ENCODE measurements at regions not wholly inside any gene's neighbourhood (a gene's known extent, or its start where the extent isn't known, plus 50 kb on each side); places are given as distances from the start of the nearest gene placed in this dataset.
"Not testable (repeated sequence)": the region's sequence is repeated elsewhere in the genome, so short reads cannot be mapped to it uniquely, and the experiment has no call there.

DNA sequence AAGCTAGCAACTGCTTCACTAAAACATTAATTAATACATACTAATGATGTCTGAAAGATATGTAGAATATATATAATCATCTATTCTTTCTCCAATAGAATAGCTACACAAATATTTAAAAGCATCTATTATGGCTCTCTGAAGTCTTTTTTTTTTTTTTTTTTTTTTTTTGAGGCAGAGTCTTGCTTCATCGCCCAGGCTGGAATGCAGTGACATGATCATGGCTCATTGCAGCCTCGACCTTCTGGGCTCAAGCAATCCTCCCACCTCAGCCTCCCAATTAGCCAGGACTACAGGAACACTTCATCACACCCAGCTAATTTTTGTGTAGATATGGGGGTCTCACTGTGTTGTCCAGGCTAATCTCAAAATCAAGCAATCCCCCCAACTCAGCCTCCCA, 120.4 kb upstream of the KYNU start:
- DNase-seq (ENCODE audit: low spot score), result no peak

- no peak for DNase-seq (ENCODE audit: low spot score)
Observed at GRCh38 chr2:142756430-142756829, 121.0 kb upstream of the KYNU start.

DNA sequence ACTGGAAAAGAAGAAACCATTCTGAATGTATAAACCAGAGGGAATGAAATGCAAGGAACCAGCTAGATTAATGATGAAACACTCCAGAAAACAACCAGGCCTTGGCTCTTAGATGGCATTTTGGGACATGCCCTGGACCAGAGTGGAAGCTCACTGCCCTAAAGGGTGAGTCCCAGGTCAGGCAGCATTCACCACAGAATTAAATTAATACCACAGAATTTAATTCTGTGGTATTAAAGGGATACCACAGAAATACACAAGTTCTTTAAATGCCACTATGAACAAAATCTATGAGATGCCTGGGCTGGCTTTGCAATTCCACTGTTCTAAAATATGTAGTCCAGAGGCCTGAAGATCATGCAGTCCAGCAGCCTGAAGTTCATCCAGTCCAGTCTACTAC, 122.3 kb upstream of the KYNU start:
- DNase-seq (ENCODE audit: low spot score), result no peak

GRCh38 chr2:142754182-142754581, 123.3 kb upstream of the KYNU start:
- no peak for DNase-seq (ENCODE audit: low spot score)

DNA sequence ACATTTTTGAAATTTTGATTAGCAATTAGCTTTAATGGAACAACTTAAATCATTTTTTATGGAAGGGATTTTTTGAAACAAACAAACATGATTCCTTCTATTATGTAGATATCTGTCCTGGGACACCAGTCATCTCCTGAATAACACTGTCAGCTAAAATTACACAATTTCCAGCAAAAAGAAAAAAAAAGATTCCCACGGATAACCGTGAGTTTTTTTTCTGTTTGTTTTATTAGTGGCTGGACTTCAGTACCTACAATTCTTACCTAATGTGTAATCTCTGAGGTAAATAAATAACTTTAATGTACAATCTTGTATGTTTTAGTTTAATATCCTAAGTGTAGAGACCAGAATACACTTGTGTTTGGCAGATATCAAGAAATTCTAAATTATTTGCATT, 126.6 kb upstream of the KYNU start:
- no peak for DNase-seq (ENCODE audit: low spot score)

GRCh38 chr2:142748559-142749099, 128.8 kb upstream of the KYNU start:
- DNase-seq (ENCODE audit: low spot score), result no peak

DNA sequence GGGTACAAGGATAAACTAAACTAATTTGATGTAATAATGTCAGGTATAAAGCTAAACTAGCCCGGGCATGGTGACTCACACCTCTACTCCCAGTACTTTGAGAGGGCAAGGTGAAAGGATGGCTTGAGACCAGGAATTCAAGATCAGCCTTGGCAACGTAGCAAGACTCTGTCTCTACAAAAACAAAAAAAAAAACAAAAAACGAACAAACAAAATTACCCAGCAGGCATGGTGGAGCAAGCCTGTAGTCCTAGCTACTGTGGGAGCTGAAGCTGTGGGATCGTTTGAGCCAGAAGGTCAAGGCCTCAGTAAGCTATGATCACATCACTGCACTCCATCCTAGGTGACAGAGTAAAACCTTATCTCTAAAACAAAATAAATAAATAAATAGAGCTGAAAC, 131.8 kb upstream of the KYNU start:
- no peak for DNase-seq (ENCODE audit: low spot score)

DNA sequence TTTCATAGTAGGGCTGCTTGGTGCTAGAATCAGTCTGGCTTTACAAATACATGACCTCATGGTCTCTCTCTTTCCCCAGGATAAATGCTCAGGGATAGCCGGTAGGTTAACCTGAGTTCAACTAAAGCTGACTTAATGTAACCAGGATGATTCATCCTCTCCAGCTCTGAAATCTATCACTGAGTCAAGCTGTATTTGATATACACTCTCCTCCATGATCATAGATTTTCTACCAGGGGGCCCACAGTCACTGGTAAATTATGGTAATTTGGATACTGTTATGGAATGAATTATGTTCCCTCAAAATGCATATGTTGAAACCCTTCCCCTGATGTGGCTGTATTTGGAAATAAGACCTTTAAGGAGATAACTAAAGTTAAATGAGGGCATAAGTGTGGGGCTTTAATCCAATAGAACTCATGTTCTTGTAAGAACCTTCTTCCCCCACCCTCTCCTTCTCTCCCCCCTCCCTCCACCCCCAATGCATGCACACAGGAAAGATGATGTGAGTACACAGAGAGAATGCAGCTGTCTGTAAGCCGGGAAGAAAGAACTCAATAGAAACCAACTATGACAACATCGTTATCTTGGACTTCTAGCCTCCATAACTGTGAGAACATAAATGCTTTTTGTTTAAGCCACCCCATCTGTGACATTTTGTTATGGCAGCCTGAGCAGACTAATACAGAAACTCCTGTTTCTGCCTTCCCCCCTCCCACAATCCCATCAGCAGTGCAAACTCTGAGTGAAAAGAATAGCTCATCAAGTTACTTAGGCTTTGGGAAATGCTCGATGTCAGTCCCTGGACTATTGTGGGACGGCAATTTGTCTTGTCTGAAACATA, 134.9 kb upstream of the KYNU start:
- DNase-seq (ENCODE audit: low spot score), result no peak

- no peak for DNase-seq (ENCODE audit: low spot score)
Observed at GRCh38 chr2:142741764-142742269, 135.6 kb upstream of the KYNU start.

DNA sequence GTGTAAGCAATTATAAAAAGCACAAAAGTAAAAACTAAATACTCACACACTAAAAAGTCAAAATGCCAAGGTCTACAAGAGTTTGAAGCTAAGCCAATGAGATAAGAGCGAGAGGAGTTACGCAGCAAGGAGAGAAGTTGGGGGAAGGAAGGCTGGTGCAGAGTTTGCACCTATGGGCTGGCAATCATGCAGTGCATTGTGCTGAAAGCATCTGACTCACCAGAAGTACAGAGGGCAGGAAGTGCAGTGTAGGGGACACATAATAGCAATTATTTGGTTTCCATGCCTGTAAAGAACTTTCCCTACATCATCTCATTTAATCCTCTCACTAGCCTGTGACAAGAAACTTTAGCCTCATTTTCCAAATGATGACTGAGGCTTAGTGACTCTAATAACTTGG, 142.7 kb upstream of the KYNU start:
- DNase-seq (ENCODE audit: low spot score), result no peak

DNA sequence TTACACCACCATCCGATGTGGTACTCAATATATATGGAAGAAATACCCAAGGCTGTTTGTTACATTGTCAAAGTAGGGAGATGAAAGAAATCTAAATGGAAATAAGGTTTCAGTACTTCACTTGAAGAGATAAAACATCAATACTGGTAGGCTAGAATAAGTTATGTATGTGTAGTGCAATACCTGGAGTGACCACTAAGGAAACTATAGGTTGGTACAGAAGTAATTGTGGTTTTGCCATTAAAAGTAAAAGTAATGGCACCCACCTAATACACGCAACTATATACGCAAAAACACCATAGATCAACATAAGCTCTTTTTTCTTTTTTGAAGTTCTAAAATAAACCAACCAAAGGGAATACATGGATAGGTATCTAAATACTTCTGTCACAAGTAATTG, 143.2 kb upstream of the KYNU start:
- no peak for DNase-seq (ENCODE audit: low spot score)

GRCh38 chr2:142729814-142730213, 147.7 kb upstream of the KYNU start:
- not testable (repeated sequence) for DNase-seq (ENCODE audit: low spot score)

DNA sequence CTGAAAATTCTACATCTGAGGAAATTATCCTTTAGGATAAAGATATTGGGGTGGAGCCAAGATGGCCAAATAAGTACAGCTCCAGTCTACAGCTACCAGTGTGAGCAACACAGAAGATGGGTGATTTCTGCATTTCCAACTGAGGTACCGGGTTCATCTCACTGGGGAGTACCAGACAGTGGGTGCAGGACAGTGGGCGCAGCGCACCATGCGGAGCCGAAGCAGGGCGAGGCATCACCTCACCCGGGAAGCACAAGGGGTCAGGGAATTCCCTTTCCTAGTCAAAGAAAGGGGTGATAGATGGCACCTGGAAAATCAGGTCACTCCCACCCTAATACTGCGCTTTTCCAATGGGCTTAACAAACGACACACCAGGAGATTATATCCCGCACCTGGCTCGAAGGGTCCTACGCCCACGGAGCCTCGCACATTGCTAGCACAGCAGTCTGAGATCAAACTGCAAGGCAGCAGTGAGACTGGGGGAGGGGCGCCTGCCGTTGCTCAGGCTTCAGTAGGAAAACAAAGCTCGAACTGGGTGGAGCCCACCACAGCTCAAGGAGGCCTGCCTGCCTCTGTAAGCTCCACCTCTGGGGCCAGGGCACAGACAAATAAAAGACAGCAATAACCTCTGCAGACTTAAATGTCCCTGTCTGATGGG, 149.5 kb upstream of the KYNU start:
- not testable (repeated sequence) for DNase-seq (ENCODE audit: low spot score)

GRCh38 chr2:142725386-142725785, 152.1 kb upstream of the KYNU start:
- no peak for DNase-seq (ENCODE audit: low spot score)

- DNase-seq (ENCODE audit: low spot score), result no peak
Observed at GRCh38 chr2:142724713-142725349, 152.6 kb upstream of the KYNU start.

DNA sequence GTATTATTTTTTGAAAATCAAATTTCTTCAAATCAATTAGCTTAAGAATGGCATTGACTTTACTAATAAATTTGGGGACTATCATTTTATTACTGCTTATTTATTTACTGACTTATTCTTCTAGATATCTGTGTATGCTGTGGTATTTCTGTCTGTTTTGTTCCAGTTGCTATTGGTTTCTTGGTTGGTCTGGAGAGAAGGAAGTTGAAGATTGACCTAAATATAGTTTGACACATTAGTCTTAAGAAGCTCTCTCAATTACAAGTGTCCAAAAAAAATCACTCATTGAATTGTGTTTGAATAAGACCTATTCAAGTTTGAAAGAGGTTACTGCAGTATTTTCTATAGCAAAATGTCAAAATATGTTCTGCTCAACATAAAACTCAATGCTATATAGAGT, 153.3 kb upstream of the KYNU start:
- DNase-seq (ENCODE audit: low spot score), result no peak

DNA sequence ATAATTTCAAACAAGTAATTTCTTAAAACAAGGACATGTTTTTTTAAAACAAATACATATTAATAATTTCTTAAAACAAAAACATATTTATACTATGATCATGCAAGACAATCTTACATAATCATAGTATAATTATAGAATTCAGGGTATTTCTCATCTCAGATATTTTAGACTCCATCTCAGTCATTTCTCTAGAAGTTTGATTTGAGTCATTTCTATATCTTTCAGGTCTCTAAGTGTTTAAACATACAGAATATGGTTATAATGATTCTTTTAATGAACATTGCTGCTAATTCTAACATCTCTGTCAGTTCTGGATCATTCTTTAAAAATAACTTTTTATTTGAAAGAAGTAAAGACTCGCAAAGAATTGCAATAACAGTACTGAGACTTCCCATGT, 154.2 kb upstream of the KYNU start:
- no peak for DNase-seq (ENCODE audit: low spot score)

DNA sequence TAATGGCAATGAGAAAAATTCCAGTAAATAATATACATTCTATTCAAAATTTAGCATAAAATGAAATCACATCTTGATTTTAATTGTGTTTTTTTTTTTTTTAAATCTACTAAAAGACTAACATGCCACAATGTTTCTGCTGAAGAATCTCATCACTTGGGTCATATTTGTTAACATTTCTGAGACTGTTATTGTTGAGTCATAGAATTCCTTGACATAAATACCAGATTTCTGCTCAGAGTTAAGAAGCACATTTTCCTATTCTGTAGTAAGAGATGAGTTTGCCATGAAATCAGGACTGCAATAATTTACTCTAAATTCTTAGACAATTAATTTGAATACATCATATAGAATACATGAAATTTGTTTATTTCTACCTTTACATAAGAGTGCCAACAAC, 154.9 kb upstream of the KYNU start:
- DNase-seq (ENCODE audit: low spot score), result no peak

DNA sequence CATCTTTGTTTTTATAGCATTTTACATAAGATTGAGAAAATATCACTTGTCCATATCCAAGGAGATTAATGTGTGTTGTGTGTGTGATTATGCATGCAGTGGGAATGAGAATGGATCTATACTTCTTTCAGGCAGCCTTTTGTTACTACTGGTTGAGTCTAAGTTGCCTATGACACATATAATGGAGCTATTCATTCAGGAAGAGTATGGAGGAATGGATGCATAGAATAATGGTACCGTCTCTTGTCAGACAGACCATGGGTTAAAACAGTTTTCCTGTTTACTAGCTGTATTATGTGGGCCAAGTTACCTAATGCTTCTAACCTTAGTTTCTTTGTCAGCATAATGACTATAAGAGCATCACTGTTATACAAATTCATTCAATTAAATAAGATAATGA, 155.4 kb upstream of the KYNU start:
- no peak for DNase-seq (ENCODE audit: low spot score)

DNA sequence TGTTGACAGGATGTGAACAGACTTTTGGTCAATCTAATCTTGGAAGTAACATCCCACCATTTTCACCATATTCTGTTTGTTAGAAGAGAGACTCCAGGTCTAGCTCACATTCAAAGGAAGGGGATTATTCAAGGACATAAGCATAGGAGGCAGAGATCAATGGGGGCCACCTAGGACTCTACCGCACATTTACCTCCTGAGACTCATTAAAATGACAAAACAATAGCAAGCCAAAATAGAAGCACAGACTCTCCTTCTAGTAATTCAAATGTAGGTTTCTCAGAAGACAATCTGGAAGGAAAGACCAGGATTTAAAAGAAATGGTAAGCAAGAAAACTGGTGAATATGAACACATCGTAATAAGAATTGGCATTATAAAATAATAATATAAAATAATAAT, 156.4 kb upstream of the KYNU start:
- no peak for DNase-seq (ENCODE audit: low spot score)

- DNase-seq (ENCODE audit: low spot score), result no peak
Observed at GRCh38 chr2:142718576-142719155, 158.8 kb upstream of the KYNU start.

- DNase-seq (ENCODE audit: low spot score), result no peak
Observed at GRCh38 chr2:142716463-142717242, 160.8 kb upstream of the KYNU start.

Data from HuH-7.5 (cell line).